Right atrium auricular region (tissue), 2 donors: ENCODE measurements at regions not wholly inside any gene's neighbourhood (a gene's known extent, or its start where the extent isn't known, plus 50 kb on each side); places are given as distances from the start of the nearest gene placed in this dataset.

Source experiments
- DNase-seq: peaks from one replicate; pipeline ENCODE4 v3.0.0-alpha.2; 2019; ENCODE audit warnings: low spot score
- H3K27ac ChIP-seq, 2 donors: fragments of 200-600 bp; sonication (generic); 1 replicate in 1 of 2; 2 replicates in 1 of 2; pipeline ENCODE4 v1.5.1; 2016 to 2019
- H3K27me3 ChIP-seq, 2 donors: fragments of 200-600 bp; sonication (generic); one replicate each; pipeline versions ENCODE4 v1.5.1 to v1.6.0; 2017 to 2019
- H3K36me3 ChIP-seq: fragments of 200-600 bp; sonication (generic); one replicate; pipeline ENCODE4 v1.5.1; 2016
- H3K4me1 ChIP-seq, 2 donors: fragments of 200-600 bp; sonication (generic); one replicate each; pipeline versions ENCODE4 v1.5.1 to v1.6.0; 2017 to 2019
- H3K4me3 ChIP-seq, 2 donors: fragments of 200-600 bp; sonication (generic); 1 replicate in 1 of 2; 2 replicates in 1 of 2; pipeline ENCODE4 v1.5.1; 2017 to 2019; ENCODE audit warnings: mild to moderate bottlenecking in 1 of 2, moderate library complexity in 1 of 2
- H3K9me3 ChIP-seq, 2 donors: fragments of 200-600 bp; sonication (generic); one replicate each; pipeline ENCODE4 v1.5.1; 2019
- CTCF ChIP-seq, 2 donors: fragments of 200-600 bp; sonication (generic); IDR thresholded peaks; one replicate each; pipeline ENCODE4 v1.5.1; 2019; ENCODE audit warnings: antibody characterized with exemption in 2 of 2

GRCh38 chr9:38118862-38119438, 49.9 kb upstream of the SHB start:
- no peaks in the 10 kb centered on the region for H3K4me1 ChIP-seq
- no peak for TF ChIP-seq CTCF (IDR thresholded peaks at IDR 0.05)
- H3K27me3 ChIP-seq, result no peaks in the 10 kb centered on the region
- peak; percentile 40 for DNase-seq
- H3K36me3 ChIP-seq, result no peaks in the 10 kb centered on the region
- H3K4me3 ChIP-seq, result no peak overlapping the region
- no peaks in the 10 kb centered on the region for H3K9me3 ChIP-seq
- no peak overlapping the region for H3K27ac ChIP-seq
